Naive B cell (primary cell): ENCODE measurements at regions not wholly inside any gene's neighbourhood (a gene's known extent, or its start where the extent isn't known, plus 50 kb on each side); places are given as distances from the start of the nearest gene placed in this dataset.

ENCODE experiments used
- ATAC-seq, 2 donors: fragments of 150-1000 bp; cut with Tn5 transposase; 2 replicates each; pipeline ENCODE4 v1.10.0; 2021; ENCODE audit warnings: low read depth in 2 of 2, mild to moderate bottlenecking in 2 of 2, moderate library complexity in 2 of 2
- DNase-seq: peaks from one replicate; pipeline ENCODE4 v3.0.0; 2022
- H3K27ac Mint-ChIP-seq, 6 donors: one replicate each; pipeline ENCODE4 v1.8.0; 2020 to 2022; ENCODE audit warnings: mild to moderate bottlenecking in 6 of 6, mixed read lengths in 6 of 6, moderate library complexity in 5 of 6, inconsistent platforms in 2 of 6
- H3K27me3 Mint-ChIP-seq, 3 donors: one replicate each; pipeline ENCODE4 v1.8.0; 2021 to 2022; ENCODE audit warnings: mixed read lengths in 3 of 3, mild to moderate bottlenecking in 1 of 3
- H3K36me3 Mint-ChIP-seq, 2 donors: one replicate each; pipeline ENCODE4 v1.8.0; 2020 to 2022; ENCODE audit warnings: mixed read lengths in 2 of 2, inconsistent platforms in 1 of 2, mild to moderate bottlenecking in 1 of 2
- H3K4me1 Mint-ChIP-seq, 3 donors: one replicate each; pipeline ENCODE4 v1.8.0; 2020 to 2022; ENCODE audit warnings: mixed read lengths in 3 of 3, inconsistent platforms in 1 of 3, mild to moderate bottlenecking in 1 of 3, moderate library complexity in 1 of 3
- H3K4me3 Mint-ChIP-seq, 8 donors: one replicate each; pipeline ENCODE4 v1.8.0; 2020 to 2022; ENCODE audit warnings: mild to moderate bottlenecking in 8 of 8, mixed read lengths in 8 of 8, moderate library complexity in 8 of 8, inconsistent platforms in 2 of 8
- H3K9me3 Mint-ChIP-seq, 7 donors: one replicate each; pipeline ENCODE4 v1.8.0; 2020 to 2022; ENCODE audit warnings: mixed read lengths in 7 of 7, mild to moderate bottlenecking in 5 of 7, inconsistent platforms in 2 of 7, moderate library complexity in 1 of 7

GRCh38 chr20:63105211-63106107, 98.7 kb upstream of the BHLHE23 start:
- Mint-ChIP-seq H3K9me3 (peaks cover 2 to 13% (median 8%) of the 10 kb centered on the region in 7 donors), H3K4me3 (peak overlapping the region in 3 of 8 donors; percentile 38 to 71 (median 43)), H3K4me1 (peaks cover 6 to 8% (median 8%) of the 10 kb centered on the region in 3 donors), H3K36me3 (peaks cover 0 to 7% of the 10 kb centered on the region in 2 donors), H3K27ac (peak overlapping the region in 2 of 6 donors; percentile 26 to 83), H3K27me3 (peaks cover 5 to 24% (median 7%) of the 10 kb centered on the region in 3 donors)
- DNase-seq (no peak), ATAC-seq (no peak)

DNA sequence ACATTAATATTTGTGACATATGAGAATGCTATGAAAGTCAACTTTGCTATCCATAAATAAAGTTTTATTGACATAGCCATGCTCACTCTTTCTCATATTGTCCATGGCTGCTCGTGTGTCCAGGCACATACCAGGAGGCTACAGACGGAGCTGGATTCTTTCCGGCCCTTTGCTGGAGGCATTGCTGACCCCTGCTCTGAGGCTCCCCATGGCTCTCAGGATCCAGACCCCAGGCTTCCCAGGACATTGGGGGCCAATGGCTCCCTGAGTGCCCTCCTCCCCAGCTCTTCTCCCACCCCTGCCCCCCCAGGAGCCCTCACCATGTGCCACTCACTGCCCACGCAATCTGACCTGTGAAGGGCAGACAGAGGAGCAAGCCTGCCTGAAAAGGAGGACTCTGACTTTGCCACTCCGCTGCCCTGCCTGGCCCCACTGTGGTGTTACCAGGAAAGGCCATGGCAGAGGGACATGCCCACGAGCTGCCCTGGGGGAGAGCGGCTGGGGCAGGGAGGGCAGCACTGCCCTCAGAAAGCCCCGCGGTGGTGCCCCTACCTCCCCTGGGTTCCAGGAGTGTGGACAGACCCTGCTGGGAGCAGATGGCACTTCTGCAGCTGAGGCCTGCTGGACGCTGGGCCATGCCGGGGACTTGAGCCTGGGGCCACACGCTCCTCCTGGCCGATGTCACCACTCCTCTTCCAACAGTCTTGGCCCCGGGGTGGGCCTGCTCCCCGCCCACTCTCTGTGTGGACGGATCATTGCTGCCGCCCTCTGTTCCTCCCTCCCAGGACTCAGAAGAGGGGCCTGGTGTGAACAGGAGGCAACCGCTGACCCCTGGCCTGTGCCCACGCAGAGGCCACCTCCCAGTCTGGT, 97.8 kb upstream of the BHLHE23 start:
- peak overlapping the region in 1 of 6 donors; percentile 52 for H3K27ac Mint-ChIP-seq
- peak overlapping the region in 6 of 8 donors; percentile 15 to 85 (median 58) for H3K4me3 Mint-ChIP-seq

DNA sequence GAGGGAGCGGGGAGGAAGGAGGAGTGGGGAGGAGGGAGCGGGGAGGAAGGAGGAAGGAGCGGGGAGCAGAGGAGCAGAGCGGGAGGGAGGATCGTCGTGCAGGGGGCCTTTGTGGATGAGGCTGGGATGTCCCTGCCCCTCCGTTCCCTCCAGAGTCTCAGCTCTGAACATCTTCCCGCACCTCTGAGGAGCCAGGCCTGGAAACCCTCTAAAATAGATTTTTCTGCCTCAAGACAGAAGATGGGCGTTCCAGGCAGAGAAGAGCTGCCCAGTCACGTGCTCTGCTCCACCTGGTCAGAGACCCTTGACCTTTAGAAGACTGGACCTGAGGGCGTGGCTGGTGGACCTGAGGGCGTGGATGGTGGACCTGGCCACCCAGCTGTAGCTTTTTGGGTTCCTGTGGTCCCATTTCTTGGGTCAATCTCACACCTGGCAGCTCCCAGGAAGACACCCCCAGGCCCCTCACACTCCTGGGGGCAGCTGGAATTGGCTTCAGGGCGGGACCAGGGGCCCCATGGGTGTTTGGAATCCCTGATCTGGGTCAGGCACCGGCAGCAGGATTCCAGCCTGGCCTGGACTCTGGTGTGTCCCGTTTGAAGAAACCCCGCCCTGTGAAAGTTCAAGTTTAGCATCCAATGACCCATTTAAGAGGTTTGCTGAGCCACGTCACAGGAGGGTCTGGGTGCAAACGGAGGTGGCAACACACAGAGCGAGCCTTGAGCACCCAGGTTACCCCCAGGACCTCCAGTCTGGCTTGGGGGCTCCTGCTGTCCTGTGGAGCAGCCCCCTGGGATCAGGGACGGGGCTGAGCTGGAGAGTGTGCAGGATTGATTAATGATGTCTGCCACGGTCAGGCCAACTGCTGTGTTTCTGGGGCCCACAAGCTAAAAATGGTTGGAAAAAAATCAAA, 96.9 kb upstream of the BHLHE23 start:
- Mint-ChIP-seq H3K4me3 (peak overlapping the region in 7 of 8 donors; percentile 16 to 90 (median 52)), H3K27ac (peak overlapping the region in 2 of 6 donors; percentile 52 to 75), H3K36me3 (peaks cover 0 to 4% of the 10 kb centered on the region in 2 donors), H3K4me1 (peaks cover 6 to 10% (median 8%) of the 10 kb centered on the region in 3 donors), H3K27me3 (peaks cover 0 to 25% (median 0%) of the 10 kb centered on the region in 3 donors), H3K9me3 (peaks cover 2 to 9% (median 4%) of the 10 kb centered on the region in 7 donors)
- ATAC-seq (no peak), DNase-seq (no peak)

More for the DNA sequence above, 97.8 kb upstream of the BHLHE23 start:
- ATAC-seq (no peak), DNase-seq (no peak)
- H3K9me3 Mint-ChIP-seq = peaks cover 2 to 14% (median 8%) of the 10 kb centered on the region in 7 donors
- peaks cover 0 to 25% (median 0%) of the 10 kb centered on the region in 3 donors for H3K27me3 Mint-ChIP-seq
- H3K4me1 Mint-ChIP-seq = peaks cover 6 to 10% (median 8%) of the 10 kb centered on the region in 3 donors
- H3K36me3 Mint-ChIP-seq = peaks cover 0 to 7% of the 10 kb centered on the region in 2 donors

GRCh38 chr20:63102721-63103375, 96.1 kb upstream of the BHLHE23 start:
- Mint-ChIP-seq H3K4me1 (peaks cover 6 to 10% (median 8%) of the 10 kb centered on the region in 3 donors), H3K9me3 (peaks cover 0 to 6% (median 0%) of the 10 kb centered on the region in 7 donors), H3K27ac (peak overlapping the region in 5 of 6 donors; percentile 28 to 94 (median 74)), H3K27me3 (peaks cover 0 to 25% (median 0%) of the 10 kb centered on the region in 3 donors), H3K36me3 (no peaks in the 10 kb centered on the region), H3K4me3 (peak overlapping the region; percentile 82 to 90 (median 84))
- DNase-seq = peak; percentile 28
- peak; percentile 32 to 42 for ATAC-seq

- peak; percentile 46 for DNase-seq
- peak overlapping the region; percentile 85 to 93 (median 90) for H3K4me3 Mint-ChIP-seq
- H3K9me3 Mint-ChIP-seq = peaks cover 0 to 4% (median 0%) of the 10 kb centered on the region in 7 donors
- peak; percentile 65 to 68 for ATAC-seq
- peaks cover 6 to 10% (median 8%) of the 10 kb centered on the region in 3 donors for H3K4me1 Mint-ChIP-seq
- H3K27ac Mint-ChIP-seq = peak overlapping the region; percentile 81 to 96 (median 94)
- H3K27me3 Mint-ChIP-seq = peaks cover 0 to 30% (median 0%) of the 10 kb centered on the region in 3 donors
- H3K36me3 Mint-ChIP-seq = no peaks in the 10 kb centered on the region
These were observed 95.3 kb upstream of the BHLHE23 start for GRCh38 chr20:63101781-63102720.

DNA sequence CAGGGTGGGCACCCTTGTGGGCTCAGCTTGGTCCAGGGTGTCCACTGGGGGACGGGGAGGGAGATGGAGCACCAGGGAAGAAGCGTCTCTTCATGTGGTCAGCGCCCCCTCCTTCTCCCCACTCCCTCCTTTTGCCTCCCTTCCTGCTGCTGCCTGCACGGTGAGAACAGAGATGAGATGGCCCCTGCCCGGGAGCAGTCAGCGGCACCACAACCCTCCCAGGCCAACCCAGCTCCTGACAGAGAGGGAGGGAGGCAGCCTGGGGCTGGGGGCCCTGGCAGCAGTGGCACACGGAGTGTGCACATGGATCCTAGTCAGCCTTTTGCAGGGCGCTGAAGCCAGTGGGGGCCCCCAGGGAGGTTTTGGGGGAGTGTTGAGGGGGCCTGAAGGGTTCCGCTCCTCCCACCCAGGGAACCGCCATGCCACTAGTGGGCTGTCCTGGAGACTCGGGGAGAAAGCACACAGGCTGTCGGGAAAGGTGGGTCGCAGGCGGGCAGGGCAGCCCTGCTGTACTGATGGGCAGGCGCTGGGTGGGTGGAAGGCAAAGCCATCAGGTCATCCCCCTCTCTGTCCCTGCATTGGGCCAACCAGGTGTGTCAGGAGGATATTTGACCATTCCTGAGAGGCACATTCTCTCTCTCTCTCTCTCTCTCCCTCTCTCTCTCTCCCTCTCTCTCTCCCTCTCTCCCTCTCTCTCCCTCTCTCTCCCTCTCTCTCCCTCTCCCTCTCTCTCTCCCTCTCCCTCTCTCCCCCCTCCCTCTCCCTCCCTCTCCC, 94.3 kb upstream of the BHLHE23 start:
- H3K4me3 Mint-ChIP-seq = peak overlapping the region in 4 of 8 donors; percentile 85 to 92 (median 91)
- ATAC-seq = no peak
- DNase-seq = no peak
- peaks cover 6 to 10% (median 8%) of the 10 kb centered on the region in 3 donors for H3K4me1 Mint-ChIP-seq
- H3K36me3 Mint-ChIP-seq = no peaks in the 10 kb centered on the region
- H3K27me3 Mint-ChIP-seq = peaks cover 0 to 32% (median 0%) of the 10 kb centered on the region in 3 donors
- H3K9me3 Mint-ChIP-seq = peaks cover 0 to 2% (median 0%) of the 10 kb centered on the region in 7 donors
- H3K27ac Mint-ChIP-seq = peak overlapping the region in 3 of 6 donors; percentile 71 to 94 (median 86)

GRCh38 chr20:63100174-63100925, 93.6 kb upstream of the BHLHE23 start:
- no peak for ATAC-seq
- H3K9me3 Mint-ChIP-seq = peaks cover 0 to 2% (median 0%) of the 10 kb centered on the region in 7 donors
- no peak for DNase-seq
- H3K4me1 Mint-ChIP-seq = peaks cover 6 to 10% (median 8%) of the 10 kb centered on the region in 3 donors
- no peak overlapping the region for H3K4me3 Mint-ChIP-seq
- H3K27me3 Mint-ChIP-seq = peaks cover 0 to 35% (median 4%) of the 10 kb centered on the region in 3 donors
- peak overlapping the region in 1 of 6 donors; percentile 42 for H3K27ac Mint-ChIP-seq
- H3K36me3 Mint-ChIP-seq = no peaks in the 10 kb centered on the region

- peak overlapping the region in 1 of 8 donors; percentile 66 for H3K4me3 Mint-ChIP-seq
- peaks cover 0 to 2% (median 0%) of the 10 kb centered on the region in 7 donors for H3K9me3 Mint-ChIP-seq
- DNase-seq (no peak), ATAC-seq (no peak)
- H3K36me3 Mint-ChIP-seq = no peaks in the 10 kb centered on the region
- peaks cover 0 to 42% (median 11%) of the 10 kb centered on the region in 3 donors for H3K27me3 Mint-ChIP-seq
- H3K27ac Mint-ChIP-seq = no peak overlapping the region
- H3K4me1 Mint-ChIP-seq = peaks cover 6 to 10% (median 8%) of the 10 kb centered on the region in 3 donors
These were observed 92.9 kb upstream of the BHLHE23 start for GRCh38 chr20:63099456-63100173.

DNA sequence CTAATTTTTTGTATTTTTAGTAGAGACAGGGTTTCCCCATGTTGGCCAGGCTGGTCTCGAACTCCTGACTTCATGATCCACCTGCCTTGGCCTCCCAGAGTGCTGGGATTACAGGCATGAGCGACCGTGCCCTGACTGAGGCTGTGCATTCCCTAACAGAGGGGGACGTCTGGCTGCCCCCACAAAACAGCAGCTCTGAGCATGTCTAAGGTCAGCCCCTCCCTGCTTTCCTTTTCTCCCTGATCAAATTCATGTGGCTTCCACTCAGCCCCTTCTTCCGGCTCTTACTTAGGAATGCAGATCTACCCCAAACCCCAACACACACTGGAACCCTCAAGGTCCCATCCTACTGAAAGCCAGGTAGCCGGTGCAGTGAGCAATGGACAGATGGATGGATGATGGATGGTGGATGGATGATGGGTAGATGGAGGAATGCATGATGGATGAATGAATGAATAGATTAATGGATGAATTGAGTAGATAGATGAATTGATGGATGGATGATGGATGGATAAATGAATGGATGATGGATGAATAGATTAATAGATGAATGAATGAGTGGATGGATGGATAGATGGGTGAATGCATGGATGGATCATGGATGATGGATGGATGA, 91.5 kb upstream of the BHLHE23 start:
- Mint-ChIP-seq H3K27ac (no peak overlapping the region), H3K36me3 (no peaks in the 10 kb centered on the region), H3K4me1 (peaks cover 6 to 10% (median 8%) of the 10 kb centered on the region in 3 donors), H3K4me3 (no peak overlapping the region), H3K9me3 (peaks cover 0 to 2% (median 0%) of the 10 kb centered on the region in 7 donors), H3K27me3 (peaks cover 0 to 45% (median 12%) of the 10 kb centered on the region in 3 donors)
- ATAC-seq (no peak), DNase-seq (no peak)
